GM21381 (cell line): ENCODE measurements at regions not wholly inside any gene's neighbourhood (a gene's known extent, or its start where the extent isn't known, plus 50 kb on each side); places are given as distances from the start of the nearest gene placed in this dataset.
"Not testable (repeated sequence)": the region's sequence is repeated elsewhere in the genome, so short reads cannot be mapped to it uniquely, and the experiment has no call there.

Experiments
- ATAC-seq: cut with Tn5 transposase; IDR thresholded peaks from one replicate; pipeline ENCODE4 v1.9.1; 2021; ENCODE audit warnings: mild to moderate bottlenecking, moderate library complexity; ENCODE audit not compliant: unreplicated experiment

- no peak for ATAC-seq
Observed at GRCh38 chr4:148684638-148685037, 242.4 kb upstream of the NR3C2 start.

GRCh38 chr4:148680884-148681283 lies 238.7 kb upstream of the NR3C2 start:
- ATAC-seq, result no peak

GRCh38 chr4:148676344-148676743 lies 234.1 kb upstream of the NR3C2 start:
- no peak for ATAC-seq

GRCh38 chr4:148674876-148675275 lies 232.7 kb upstream of the NR3C2 start:
- no peak for ATAC-seq

- no peak for ATAC-seq
Observed at GRCh38 chr4:148664636-148665035, 222.4 kb upstream of the NR3C2 start.

GRCh38 chr4:148654131-148654530 lies 211.9 kb upstream of the NR3C2 start:
- no peak for ATAC-seq

- ATAC-seq, result no peak
Observed at GRCh38 chr4:148653681-148654080, 211.5 kb upstream of the NR3C2 start.

- no peak for ATAC-seq
Observed at GRCh38 chr4:148651991-148652390, 209.8 kb upstream of the NR3C2 start.

GRCh38 chr4:148649652-148650331 lies 207.6 kb upstream of the NR3C2 start:
- ATAC-seq, result no peak

GRCh38 chr4:148643851-148644250 lies 201.6 kb upstream of the NR3C2 start:
- ATAC-seq, result no peak

- no peak for ATAC-seq
Observed at GRCh38 chr4:148642907-148643306, 200.7 kb upstream of the NR3C2 start.

- not testable (repeated sequence) for ATAC-seq
Observed at GRCh38 chr4:148638079-148638478, 195.9 kb upstream of the NR3C2 start.

GRCh38 chr4:148637453-148637852 lies 195.2 kb upstream of the NR3C2 start:
- not testable (repeated sequence) for ATAC-seq

GRCh38 chr4:148634476-148634875 lies 192.3 kb upstream of the NR3C2 start:
- no peak for ATAC-seq

GRCh38 chr4:148633720-148634119 lies 191.5 kb upstream of the NR3C2 start:
- no peak for ATAC-seq

- ATAC-seq, result no peak
Observed at GRCh38 chr4:148632476-148632875, 190.3 kb upstream of the NR3C2 start.

- ATAC-seq, result no peak
Observed at GRCh38 chr4:148630051-148630450, 187.8 kb upstream of the NR3C2 start.

GRCh38 chr4:148618856-148619255 lies 176.6 kb upstream of the NR3C2 start:
- no peak for ATAC-seq

GRCh38 chr4:148608968-148609367 lies 166.8 kb upstream of the NR3C2 start:
- no peak for ATAC-seq

- ATAC-seq, result not testable (repeated sequence)
Observed at GRCh38 chr4:148598418-148599207, 156.4 kb upstream of the NR3C2 start.

GRCh38 chr4:148589182-148589581 lies 147.0 kb upstream of the NR3C2 start:
- no peak for ATAC-seq

GRCh38 chr4:148575577-148575976 lies 133.4 kb upstream of the NR3C2 start:
- no peak for ATAC-seq
